Fibroblast of peridontal ligament (primary cell): ENCODE measurements at regions not wholly inside any gene's neighbourhood (a gene's known extent, or its start where the extent isn't known, plus 50 kb on each side); places are given as distances from the start of the nearest gene placed in this dataset.

ENCODE experiments used
- DNase-seq: peaks from one replicate; pipeline ENCODE4 v3.0.0-alpha.2; 2010; ENCODE audit errors: extremely low read depth

- DNase-seq: no peak
These were observed 128.2 kb downstream of the CPEB2 start for GRCh38 chr4:15130441-15130840.

- no peak for DNase-seq
These were observed 129.3 kb downstream of the CPEB2 start for GRCh38 chr4:15131551-15131950.

- DNase-seq: peak; percentile 47
These were observed 130.5 kb downstream of the CPEB2 start for GRCh38 chr4:15132739-15133138.

- no peak for DNase-seq
These were observed 137.3 kb downstream of the CPEB2 start for GRCh38 chr4:15139599-15139998.

- DNase-seq: no peak
These were observed 139.9 kb downstream of the CPEB2 start for GRCh38 chr4:15142201-15142600.

GRCh38 chr4:15143551-15143950, 141.3 kb downstream of the CPEB2 start:
- DNase-seq: no peak

- DNase-seq: peak; percentile 17
These were observed 142.1 kb downstream of the CPEB2 start for GRCh38 chr4:15144249-15144966.

- DNase-seq: no peak
These were observed 142.7 kb downstream of the CPEB2 start for GRCh38 chr4:15144967-15145295.

- no peak for DNase-seq
These were observed 143.4 kb downstream of the CPEB2 start for GRCh38 chr4:15145709-15146108.

GRCh38 chr4:15147714-15148113, 145.4 kb downstream of the CPEB2 start:
- DNase-seq: no peak

- no peak for DNase-seq
These were observed 145.9 kb downstream of the CPEB2 start for GRCh38 chr4:15148199-15148598.

- DNase-seq: no peak
These were observed 146.4 kb downstream of the CPEB2 start for GRCh38 chr4:15148691-15149090.

- DNase-seq: peak; percentile 63
These were observed 147.1 kb downstream of the CPEB2 start for GRCh38 chr4:15149234-15149838.

GRCh38 chr4:15149839-15150592, 147.7 kb downstream of the CPEB2 start:
- DNase-seq: peak; percentile 75

- no peak for DNase-seq
These were observed 148.3 kb downstream of the CPEB2 start for GRCh38 chr4:15150631-15151030.

GRCh38 chr4:15151033-15151432, 148.8 kb downstream of the CPEB2 start:
- no peak for DNase-seq

GRCh38 chr4:15153662-15154061, 151.4 kb downstream of the CPEB2 start:
- DNase-seq: no peak

- no peak for DNase-seq
These were observed 156.3 kb downstream of the CPEB2 start for GRCh38 chr4:15158406-15159091.

- DNase-seq: peak; percentile 8
These were observed 157.3 kb downstream of the CPEB2 start for GRCh38 chr4:15159477-15160019.

GRCh38 chr4:15161439-15161838, 159.2 kb downstream of the CPEB2 start:
- DNase-seq: peak; percentile 48

GRCh38 chr4:15162046-15162445, 159.8 kb downstream of the CPEB2 start:
- no peak for DNase-seq
